SK-N-MC (cell line): ENCODE measurements at regions not wholly inside any gene's neighbourhood (a gene's known extent, or its start where the extent isn't known, plus 50 kb on each side); places are given as distances from the start of the nearest gene placed in this dataset.

ENCODE experiments used
- EZH2 ChIP-seq: fragments of 200-600 bp; sonication (generic); IDR thresholded peaks from one replicate; pipeline ENCODE4 v1.6.1; 2017; ENCODE audit warnings: antibody characterized with exemption
- FOXP2 ChIP-seq: optimal IDR thresholded peaks from 2 replicates; pipeline ENCODE3; 2011; ENCODE audit warnings: mild to moderate bottlenecking, moderate library complexity; ENCODE audit not compliant: insufficient read depth; ENCODE audit errors: extremely low read length, control extremely low read depth
- POLR2AphosphoS5 ChIP-seq: IDR thresholded peaks from 2 replicates; pipeline ENCODE4 v1.6.1; 2012; ENCODE audit warnings: mild to moderate bottlenecking, low read depth, low read length, borderline replicate concordance

DNA sequence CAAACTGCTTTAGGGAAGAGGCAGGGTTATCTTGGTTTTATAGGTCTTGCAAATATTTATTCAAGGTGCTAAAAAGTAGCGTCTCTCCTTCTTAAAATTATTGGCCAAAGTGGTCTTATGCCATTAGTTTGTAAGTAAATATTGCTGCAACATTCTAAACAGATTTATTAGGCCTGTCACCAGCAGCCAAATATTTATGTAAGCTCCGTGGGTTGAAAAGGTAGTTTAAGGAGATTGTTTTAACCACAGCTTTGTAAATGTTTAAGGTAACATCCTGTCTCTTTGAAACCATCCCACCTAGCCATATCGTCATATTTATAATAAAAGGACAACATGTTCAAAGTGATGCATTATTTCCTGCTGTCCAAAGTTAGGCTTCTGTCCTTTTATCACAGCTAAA is 210.1 kb upstream of the LNX1 start:
- no peak for TF ChIP-seq POLR2AphosphoS5
- no peak for TF ChIP-seq EZH2
- no peak for TF ChIP-seq FOXP2
